Right renal pelvis (tissue), 4 donors: ENCODE measurements at regions not wholly inside any gene's neighbourhood (a gene's known extent, or its start where the extent isn't known, plus 50 kb on each side); places are given as distances from the start of the nearest gene placed in this dataset.
"Not testable (repeated sequence)": the region's sequence is repeated elsewhere in the genome, so short reads cannot be mapped to it uniquely, and the experiment has no call there.

Experiments
- DNase-seq, 4 donors: peaks; one replicate each; pipeline ENCODE4 v3.0.0-alpha.2; 2013; ENCODE audit warnings: low read depth in 4 of 4, low spot score in 3 of 4, missing footprints in 1 of 4

- DNase-seq, result no peak
These were observed 313.8 kb upstream of the GATB start for GRCh38 chr4:152074573-152074972.

- DNase-seq, result no peak
These were observed 313.3 kb upstream of the GATB start for GRCh38 chr4:152074088-152074437.

GRCh38 chr4:152073351-152074087 lies 312.7 kb upstream of the GATB start:
- DNase-seq, result no peak

- no peak for DNase-seq
These were observed 312.1 kb upstream of the GATB start for GRCh38 chr4:152072906-152073305.

GRCh38 chr4:152072001-152072485 lies 311.2 kb upstream of the GATB start:
- no peak for DNase-seq

GRCh38 chr4:152070854-152071253 lies 310.0 kb upstream of the GATB start:
- no peak for DNase-seq

- no peak for DNase-seq
These were observed 308.1 kb upstream of the GATB start for GRCh38 chr4:152068866-152069265.

- no peak for DNase-seq
These were observed 304.7 kb upstream of the GATB start for GRCh38 chr4:152065545-152065944.

- no peak for DNase-seq
These were observed 303.9 kb upstream of the GATB start for GRCh38 chr4:152064753-152065152.

GRCh38 chr4:152064282-152064681 lies 303.5 kb upstream of the GATB start:
- no peak for DNase-seq

- DNase-seq, result no peak
These were observed 302.9 kb upstream of the GATB start for GRCh38 chr4:152063621-152064240.

- DNase-seq, result no peak
These were observed 302.3 kb upstream of the GATB start for GRCh38 chr4:152062936-152063620.

- no peak for DNase-seq
These were observed 293.9 kb upstream of the GATB start for GRCh38 chr4:152054731-152055130.

GRCh38 chr4:152052451-152053057 lies 291.7 kb upstream of the GATB start:
- DNase-seq, result no peak

GRCh38 chr4:152051332-152051731 lies 290.5 kb upstream of the GATB start:
- DNase-seq, result not testable (repeated sequence)

- DNase-seq, result no peak
These were observed 289.3 kb upstream of the GATB start for GRCh38 chr4:152050106-152050505.

GRCh38 chr4:152047451-152047850 lies 286.6 kb upstream of the GATB start:
- DNase-seq, result no peak

- DNase-seq, result peak in 3 of 4 donors; percentile 55 to 57 (median 56)
These were observed 285.2 kb upstream of the GATB start for GRCh38 chr4:152045807-152046571.

GRCh38 chr4:152045449-152045806 lies 284.6 kb upstream of the GATB start:
- DNase-seq, result no peak

GRCh38 chr4:152044331-152045036 lies 283.7 kb upstream of the GATB start:
- peak in 2 of 4 donors; percentile 36 to 40 for DNase-seq
